ENCODE measurements at regions not wholly inside any gene's neighbourhood (a gene's known extent, or its start where the extent isn't known, plus 50 kb on each side); places are given as distances from the start of the nearest gene placed in this dataset.

DNA sequence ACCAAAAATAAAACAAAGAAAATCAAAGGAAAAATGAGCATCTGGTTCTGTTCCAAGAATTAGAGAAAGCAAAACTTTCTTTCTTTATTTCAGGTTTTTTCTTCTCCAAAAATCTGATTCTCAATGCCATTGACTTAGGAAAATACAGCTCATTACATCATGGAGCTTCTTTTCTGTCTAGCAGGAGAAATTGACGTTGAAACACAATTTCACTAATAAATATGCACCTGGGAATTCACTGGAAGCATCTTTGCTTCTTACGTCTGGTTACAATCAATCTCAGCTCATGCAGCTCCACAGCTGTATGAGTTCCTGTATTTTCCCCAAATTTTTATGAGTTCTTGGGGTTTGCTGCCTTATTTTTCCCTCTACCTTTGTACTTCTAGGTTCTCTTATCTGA, 1568.6 kb upstream of the GOT2 start:
- H2AFZ ChIP-seq (ENCODE audit: low read depth, low read length, severe bottlenecking), result no peak overlapping the region
- no peak overlapping the region for H3K27ac ChIP-seq (ENCODE audit: low read depth, low read length)
- H4K20me1 ChIP-seq (ENCODE audit: low read depth, low read length), result no peaks in the 10 kb centered on the region
- no peaks in the 10 kb centered on the region for H3K36me3 ChIP-seq (ENCODE audit: low read length)
- no peaks in the 10 kb centered on the region for H3K9me3 ChIP-seq (ENCODE audit: insufficient read depth, low read length)
- H3K4me2 ChIP-seq (ENCODE audit: low read depth, low read length, poor library complexity, severe bottlenecking), result no peak overlapping the region
- H3F3A ChIP-seq (ENCODE audit: insufficient read depth), result no peaks in the 10 kb centered on the region
- H3K79me2 ChIP-seq (ENCODE audit: insufficient read depth, low read length), result no peaks in the 10 kb centered on the region
- no peaks in the 10 kb centered on the region for H3K27me3 ChIP-seq (ENCODE audit: low read length)
- no peak for TF ChIP-seq EZH2phosphoT487 (conservative IDR thresholded peaks at IDR 0.05; ENCODE audit: low read length)
- TF ChIP-seq, protein P1, sequence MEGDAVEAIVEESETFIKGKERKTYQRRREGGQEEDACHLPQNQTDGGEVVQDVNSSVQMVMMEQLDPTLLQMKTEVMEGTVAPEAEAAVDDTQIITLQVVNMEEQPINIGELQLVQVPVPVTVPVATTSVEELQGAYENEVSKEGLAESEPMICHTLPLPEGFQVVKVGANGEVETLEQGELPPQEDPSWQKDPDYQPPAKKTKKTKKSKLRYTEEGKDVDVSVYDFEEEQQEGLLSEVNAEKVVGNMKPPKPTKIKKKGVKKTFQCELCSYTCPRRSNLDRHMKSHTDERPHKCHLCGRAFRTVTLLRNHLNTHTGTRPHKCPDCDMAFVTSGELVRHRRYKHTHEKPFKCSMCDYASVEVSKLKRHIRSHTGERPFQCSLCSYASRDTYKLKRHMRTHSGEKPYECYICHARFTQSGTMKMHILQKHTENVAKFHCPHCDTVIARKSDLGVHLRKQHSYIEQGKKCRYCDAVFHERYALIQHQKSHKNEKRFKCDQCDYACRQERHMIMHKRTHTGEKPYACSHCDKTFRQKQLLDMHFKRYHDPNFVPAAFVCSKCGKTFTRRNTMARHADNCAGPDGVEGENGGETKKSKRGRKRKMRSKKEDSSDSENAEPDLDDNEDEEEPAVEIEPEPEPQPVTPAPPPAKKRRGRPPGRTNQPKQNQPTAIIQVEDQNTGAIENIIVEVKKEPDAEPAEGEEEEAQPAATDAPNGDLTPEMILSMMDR (IDR thresholded peaks at IDR 0.05; ENCODE audit: insufficient read depth, low read length, poor library complexity, severe bottlenecking), result no peak
- H3K9me2 ChIP-seq (replicated peaks; ENCODE audit: insufficient read depth, low read length), result no peaks in the 10 kb centered on the region
- no peak overlapping the region for H3K9ac ChIP-seq (ENCODE audit: low read length)
- H3K4me3 ChIP-seq (ENCODE audit: insufficient read depth, low read length, poor library complexity, severe bottlenecking), result no peak overlapping the region

DNA sequence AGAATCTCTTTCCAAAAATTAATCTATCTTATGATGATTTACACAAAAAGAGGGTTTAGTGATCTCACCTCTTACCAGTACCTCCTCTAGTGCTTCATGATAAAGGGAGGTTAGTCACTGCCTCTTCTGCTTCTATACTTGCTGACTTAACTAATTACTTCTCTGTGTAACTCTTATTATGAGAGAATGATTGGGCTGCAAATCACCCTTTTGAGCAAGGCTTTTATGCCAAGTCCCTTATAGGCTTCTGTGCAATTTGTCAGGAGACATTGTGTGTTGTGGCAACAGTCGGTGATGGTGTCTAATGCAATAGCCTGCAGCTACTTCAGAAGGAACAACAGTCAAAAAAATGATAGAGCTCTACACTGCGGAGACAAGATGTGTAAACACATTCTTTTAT, 1568.1 kb upstream of the GOT2 start:
- H3K36me3 ChIP-seq (ENCODE audit: low read length), result no peaks in the 10 kb centered on the region
- H3K27me3 ChIP-seq (ENCODE audit: low read length), result no peaks in the 10 kb centered on the region
- no peaks in the 10 kb centered on the region for H3F3A ChIP-seq (ENCODE audit: insufficient read depth)
- no peaks in the 10 kb centered on the region for H3K9me2 ChIP-seq (replicated peaks; ENCODE audit: insufficient read depth, low read length)
- H3K9ac ChIP-seq (ENCODE audit: low read length), result no peak overlapping the region
- H3K27ac ChIP-seq (ENCODE audit: low read depth, low read length), result no peak overlapping the region
- no peaks in the 10 kb centered on the region for H3K9me3 ChIP-seq (ENCODE audit: insufficient read depth, low read length)
- no peaks in the 10 kb centered on the region for H4K20me1 ChIP-seq (ENCODE audit: low read depth, low read length)
- no peak overlapping the region for H2AFZ ChIP-seq (ENCODE audit: low read depth, low read length, severe bottlenecking)
- no peak overlapping the region for H3K4me3 ChIP-seq (ENCODE audit: insufficient read depth, low read length, poor library complexity, severe bottlenecking)
- TF ChIP-seq, protein P1 (IDR thresholded peaks at IDR 0.05; ENCODE audit: insufficient read depth, low read length, poor library complexity, severe bottlenecking), result no peak
- TF ChIP-seq EZH2phosphoT487 (conservative IDR thresholded peaks at IDR 0.05; ENCODE audit: low read length), result no peak
- no peak overlapping the region for H3K4me2 ChIP-seq (ENCODE audit: low read depth, low read length, poor library complexity, severe bottlenecking)
- H3K79me2 ChIP-seq (ENCODE audit: insufficient read depth, low read length), result no peaks in the 10 kb centered on the region

DNA sequence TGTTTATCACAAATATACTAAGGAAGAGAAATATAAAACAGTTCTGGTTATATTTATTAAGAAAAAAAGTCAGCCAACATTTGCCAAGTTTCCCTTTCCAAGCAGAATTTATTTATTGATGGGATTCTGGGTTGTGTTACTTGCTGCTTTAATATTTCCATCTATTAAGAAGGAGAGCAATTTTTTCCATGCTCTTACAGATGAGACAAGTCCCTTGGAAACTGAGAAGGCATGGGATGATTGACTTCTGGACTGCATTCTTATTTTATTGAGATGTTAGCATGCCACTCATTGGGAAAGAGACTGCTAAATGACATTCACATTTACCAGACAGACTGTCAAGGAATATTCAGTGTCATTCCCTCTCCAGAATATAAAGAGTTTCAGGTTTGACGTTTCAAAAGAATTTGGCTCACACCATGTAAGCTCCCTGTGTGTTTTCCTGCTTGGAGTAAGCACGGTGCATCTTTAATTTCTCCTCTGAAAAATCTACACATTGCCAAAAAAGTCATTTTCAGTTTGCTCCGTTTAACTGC, 1565.2 kb upstream of the GOT2 start:
- Histone ChIP-seq H3K4me3 (ENCODE audit: insufficient read depth, low read length, poor library complexity, severe bottlenecking) (no peak overlapping the region), H3K79me2 (ENCODE audit: insufficient read depth, low read length) (no peaks in the 10 kb centered on the region), H3K9ac (ENCODE audit: low read length) (no peak overlapping the region), H3K4me2 (ENCODE audit: low read depth, low read length, poor library complexity, severe bottlenecking) (no peak overlapping the region), H3K27ac (ENCODE audit: low read depth, low read length) (no peak overlapping the region), H2AFZ (ENCODE audit: low read depth, low read length, severe bottlenecking) (no peak overlapping the region), H3K27me3 (ENCODE audit: low read length) (no peaks in the 10 kb centered on the region), H3F3A (ENCODE audit: insufficient read depth) (no peaks in the 10 kb centered on the region), H3K9me3 (ENCODE audit: insufficient read depth, low read length) (no peaks in the 10 kb centered on the region), H4K20me1 (ENCODE audit: low read depth, low read length) (no peaks in the 10 kb centered on the region), H3K9me2 (replicated peaks; ENCODE audit: insufficient read depth, low read length) (no peaks in the 10 kb centered on the region), H3K36me3 (ENCODE audit: low read length) (no peaks in the 10 kb centered on the region)
- no peak for TF ChIP-seq EZH2phosphoT487 (conservative IDR thresholded peaks at IDR 0.05; ENCODE audit: low read length)
- TF ChIP-seq, protein P1 (IDR thresholded peaks at IDR 0.05; ENCODE audit: insufficient read depth, low read length, poor library complexity, severe bottlenecking), result no peak

Measured in SU-DHL-6 (cell line).